NCI-H1417 (cell line): ENCODE measurements at regions not wholly inside any gene's neighbourhood (a gene's known extent, or its start where the extent isn't known, plus 50 kb on each side); places are given as distances from the start of the nearest gene placed in this dataset.
A peak's percentile ranks its signal among the peaks of the same experiment; 100 is the strongest.

Experiments
- DNase-seq, 3 experiments: peaks; one replicate each; lab custom pipeline; 2025; lab: John Stamatoyannopoulos, UW

DNA sequence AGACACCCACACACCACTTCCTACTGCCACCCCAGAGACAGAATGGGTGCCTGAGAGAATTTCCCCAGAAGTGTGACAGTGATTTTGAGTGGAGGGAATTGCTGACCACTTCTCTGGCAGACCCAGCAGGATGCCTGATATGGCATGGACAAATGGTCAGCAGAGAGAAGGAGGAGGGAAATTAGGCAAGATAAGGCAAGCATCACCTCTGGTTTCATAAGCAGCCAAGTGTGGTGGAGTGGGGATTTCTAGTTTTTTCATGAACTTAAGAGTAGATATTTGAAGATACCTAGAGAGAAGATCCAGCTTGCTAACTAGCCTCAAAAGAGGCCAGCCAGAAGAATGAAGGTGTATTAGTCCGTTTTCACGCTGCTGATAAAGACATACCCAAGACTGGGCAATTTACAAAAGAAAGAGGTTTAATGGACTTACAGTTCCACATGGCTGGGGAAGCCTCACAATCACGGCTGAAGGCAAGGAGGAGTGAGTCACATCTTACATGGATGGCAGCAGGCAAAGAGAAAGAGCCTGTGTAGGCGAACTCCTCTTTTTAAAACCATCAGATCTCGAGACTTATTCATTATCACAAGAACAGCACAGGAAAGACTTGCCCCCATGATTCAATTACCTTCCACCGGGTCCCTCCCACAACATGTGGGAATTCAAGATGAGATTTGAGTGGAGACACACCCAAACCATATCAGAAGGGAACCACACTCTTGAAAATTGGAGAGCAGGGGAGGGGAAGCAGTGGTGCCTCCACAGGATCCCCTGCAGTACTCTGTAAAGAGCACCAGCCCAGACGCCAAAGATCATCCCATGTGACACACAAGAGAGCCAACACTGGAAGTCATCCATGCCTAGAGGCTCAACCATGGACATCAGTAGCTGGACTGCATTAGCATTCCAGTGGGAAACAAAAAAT is 64.2 kb downstream of the RBM43 start:
- DNase-seq = no peak

DNA sequence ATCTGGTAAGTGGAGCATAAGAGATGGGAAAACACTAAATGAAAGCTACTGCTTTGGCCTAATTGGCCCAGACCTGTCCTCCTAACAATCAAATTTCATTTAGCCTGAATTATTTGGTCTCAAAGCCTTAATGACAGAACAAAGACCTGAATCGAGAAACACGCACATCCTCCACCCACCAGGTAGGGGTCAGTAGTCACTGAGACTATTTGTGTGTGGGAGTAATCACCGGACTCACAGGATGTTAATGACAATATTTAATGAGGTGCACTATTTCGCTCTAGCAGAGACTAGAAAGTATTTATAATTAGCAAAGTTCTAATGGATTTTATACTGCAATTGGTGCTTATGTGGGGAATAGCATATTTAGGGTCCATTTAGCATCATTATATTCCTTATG is 68.1 kb downstream of the RBM43 start:
- DNase-seq = no peak

DNA sequence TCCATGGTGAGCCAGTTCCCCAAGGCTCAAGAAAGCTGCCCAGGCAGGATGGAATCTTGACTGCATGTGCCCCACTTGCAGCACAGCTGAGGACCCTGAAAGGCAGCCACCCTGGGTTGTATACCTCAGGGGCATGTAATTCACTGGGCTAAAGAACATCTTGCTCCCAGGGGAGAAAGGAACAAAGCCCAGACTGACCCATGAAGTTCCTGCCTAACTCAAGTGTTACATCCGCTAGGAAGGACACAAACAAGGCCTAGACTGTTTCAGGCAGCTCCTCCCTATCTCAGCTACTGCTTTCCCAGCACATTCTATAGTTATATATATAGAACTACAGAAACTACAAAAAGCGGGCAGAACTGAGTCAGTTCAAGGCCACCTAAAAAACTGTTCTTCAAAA is 69.0 kb downstream of the RBM43 start:
- no peak for DNase-seq

DNA sequence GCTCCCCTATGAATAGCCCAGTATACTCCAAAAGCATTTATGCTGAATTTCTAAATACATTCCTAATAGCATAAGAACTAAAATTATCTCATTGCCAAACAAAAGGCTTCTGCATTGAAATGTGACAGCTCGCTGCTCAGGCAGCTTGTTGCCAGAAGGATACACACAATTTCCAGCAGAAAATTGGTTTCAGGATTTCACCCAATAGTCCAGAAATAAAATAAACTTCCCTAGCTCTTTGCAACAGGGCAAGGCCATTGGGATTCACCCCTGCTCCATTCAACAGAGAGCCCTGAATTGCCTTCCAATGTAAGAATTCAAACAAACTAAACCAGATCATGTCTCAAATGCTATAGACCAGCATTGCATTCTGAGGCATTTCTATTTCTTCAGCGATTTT is 70.7 kb downstream of the RBM43 start:
- no peak for DNase-seq

DNA sequence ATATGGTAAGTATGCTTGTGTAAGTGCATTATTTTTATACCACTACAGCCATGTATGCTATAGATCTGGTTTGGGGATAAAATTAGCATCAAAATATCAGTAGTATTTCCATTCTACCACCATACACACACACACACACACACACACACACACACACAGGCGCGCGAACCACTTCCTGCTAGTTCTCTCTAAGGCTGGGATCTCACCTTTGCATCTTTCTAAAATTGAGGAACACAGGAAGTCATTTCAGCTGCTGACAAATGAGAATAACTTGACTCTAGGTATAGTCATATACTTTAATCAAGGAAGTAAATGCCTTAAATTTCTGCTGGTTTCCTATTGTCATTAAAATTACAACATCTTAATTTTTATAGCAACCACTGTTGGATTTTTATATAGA is 72.5 kb downstream of the RBM43 start:
- no peak for DNase-seq

DNA sequence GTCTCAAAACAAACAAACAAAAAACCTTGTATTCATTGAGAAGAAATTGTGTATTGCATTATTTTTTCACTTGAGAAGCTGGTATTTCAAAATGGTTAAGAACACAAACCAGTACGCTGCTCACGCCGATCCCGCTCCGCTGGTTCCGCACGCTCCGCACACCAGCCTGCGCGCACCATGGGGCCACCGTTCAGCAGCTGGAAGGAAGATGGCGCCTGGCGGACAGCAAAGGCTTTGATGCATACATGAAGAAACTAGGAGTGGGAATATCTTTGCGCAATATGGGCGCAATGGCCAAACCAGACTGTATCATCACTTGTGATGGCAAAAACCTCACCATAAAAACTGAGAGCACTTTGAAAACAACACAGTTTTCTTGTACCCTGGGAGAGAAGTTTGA is 75.7 kb downstream of the RBM43 start:
- DNase-seq = no peak

DNA sequence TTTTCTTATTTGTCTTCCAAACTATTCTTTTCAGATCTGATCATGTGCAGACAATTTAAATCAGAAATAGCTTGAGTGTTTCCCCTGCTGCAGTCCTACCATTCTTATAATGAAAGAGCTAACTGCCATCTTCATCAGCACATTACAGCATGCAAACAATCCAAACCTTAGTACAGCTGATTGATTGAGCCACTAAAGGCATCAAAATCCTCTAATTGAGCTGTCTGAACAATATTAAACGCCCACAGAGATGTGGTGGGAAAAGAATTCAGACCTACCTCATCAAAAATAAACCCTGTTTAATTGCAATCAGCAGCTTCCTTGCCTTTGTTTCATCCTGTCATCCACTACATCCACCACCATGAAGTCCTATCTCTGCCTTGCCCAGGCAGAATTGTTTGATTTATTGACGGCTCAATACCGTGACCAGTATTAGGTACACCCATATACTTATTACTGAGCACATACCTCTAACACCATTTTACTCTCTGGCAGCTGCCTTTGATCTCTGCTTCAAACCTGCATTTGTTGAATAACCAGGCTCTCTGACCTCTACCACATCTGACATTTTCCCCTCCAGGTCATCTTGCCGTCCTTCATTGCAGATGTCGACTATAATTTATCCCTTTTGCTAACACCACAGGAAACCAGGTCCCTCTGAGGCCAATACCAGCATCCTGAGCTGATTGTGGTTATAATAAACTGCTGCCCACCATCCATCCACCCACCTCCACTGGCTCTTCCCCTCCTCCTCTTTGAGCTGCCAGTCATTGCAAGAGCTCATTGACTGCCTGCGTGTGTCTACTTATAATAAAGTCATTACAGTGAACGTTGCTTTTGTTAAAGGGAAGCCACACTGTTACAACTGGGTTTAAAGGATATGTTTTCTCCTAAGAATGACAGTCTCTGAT is 78.5 kb downstream of the RBM43 start:
- peak in 2 of 3 experiments; percentile 15 to 44 for DNase-seq

DNA sequence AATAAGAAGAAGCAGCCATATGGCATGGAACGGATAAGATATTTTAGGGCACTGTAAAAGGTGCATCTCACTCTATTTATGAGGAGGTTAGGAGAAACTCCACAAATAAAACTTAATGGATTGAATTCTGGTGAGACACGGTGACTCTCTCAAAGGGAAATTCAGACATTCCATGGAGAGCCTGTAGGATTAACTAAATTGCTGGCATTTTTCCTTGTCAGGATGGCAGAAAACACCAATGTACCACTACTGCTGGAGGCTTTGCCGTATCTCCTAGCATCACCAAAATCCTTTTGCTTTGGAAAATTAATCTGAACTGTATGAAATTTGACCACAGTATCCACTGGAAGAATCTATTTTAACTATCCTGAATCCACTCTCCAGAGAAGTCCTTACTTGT is 79.3 kb downstream of the RBM43 start:
- DNase-seq = no peak

DNA sequence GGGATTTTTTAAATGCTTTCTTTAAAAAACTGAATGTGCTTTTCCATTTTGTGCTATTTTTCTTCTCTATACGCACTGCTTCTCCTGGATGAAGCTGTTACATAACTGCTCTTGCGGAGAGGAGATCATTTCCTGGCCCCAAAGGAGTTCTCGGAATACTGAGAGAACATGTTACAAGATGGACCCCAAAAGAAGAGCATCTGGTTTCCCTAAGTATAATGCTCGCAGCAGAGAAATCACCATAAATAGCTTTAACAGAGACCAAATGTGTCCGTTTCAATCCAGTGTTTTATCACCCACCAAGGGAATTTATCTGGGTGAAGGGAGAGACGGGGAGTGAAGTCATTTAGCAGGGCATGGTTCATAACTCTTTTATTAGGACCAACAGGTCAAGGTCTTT is 80.1 kb downstream of the RBM43 start:
- no peak for DNase-seq

DNA sequence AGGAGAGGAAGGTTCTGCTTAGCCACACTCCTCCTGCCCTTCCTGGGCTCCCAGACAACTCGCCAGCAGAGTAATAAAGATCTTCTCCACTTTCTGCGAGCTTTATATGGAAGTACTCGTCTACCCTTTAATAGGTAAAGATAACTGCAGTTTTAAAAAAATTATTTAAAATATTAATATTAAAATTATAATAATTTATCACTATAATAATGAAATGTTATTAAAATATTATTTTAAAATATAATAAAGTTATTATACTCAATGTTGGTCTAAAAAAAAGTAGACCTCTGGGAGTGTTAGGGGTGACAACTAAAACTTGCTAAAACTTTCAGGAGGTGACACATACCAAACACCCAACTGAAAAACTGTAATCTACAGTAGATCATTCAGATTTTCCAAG is 81.5 kb downstream of the RBM43 start:
- DNase-seq = no peak

DNA sequence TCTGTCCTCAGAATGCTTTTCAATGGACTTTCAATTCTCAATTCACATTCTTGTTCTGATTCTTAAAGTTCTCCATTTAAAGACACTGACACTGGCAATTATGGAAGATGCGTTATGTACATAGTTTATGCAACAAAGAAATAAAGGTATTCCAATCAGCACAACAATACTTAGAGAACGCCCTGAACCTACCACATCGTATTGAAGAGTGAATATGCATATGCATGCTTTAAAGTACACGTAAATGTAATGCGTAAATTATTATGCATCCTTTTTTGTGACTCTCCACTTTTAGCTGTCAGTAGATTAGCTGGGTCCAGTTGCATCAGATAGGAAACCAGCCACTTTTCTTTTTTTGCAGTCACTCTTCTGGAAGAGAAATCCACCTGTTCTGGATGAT is 83.5 kb downstream of the RBM43 start:
- DNase-seq = no peak

DNA sequence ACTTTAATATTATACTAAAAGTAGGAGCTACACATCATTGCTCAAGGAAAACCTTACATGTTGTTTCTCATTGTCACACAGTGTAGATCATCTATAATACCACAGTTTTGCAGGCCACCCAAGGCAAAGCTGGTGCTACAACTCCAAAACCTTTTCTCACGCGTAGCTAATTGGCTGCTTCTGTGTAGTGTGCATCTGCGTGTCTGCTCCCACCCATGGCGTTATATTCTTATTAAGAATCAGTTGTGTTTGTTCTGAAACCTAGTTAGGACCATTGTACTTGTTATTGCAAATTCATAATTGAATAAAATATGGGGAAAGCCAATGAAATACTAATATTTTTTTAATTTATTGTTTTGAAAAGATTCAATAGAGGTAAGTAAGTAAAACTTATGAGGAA is 83.9 kb downstream of the RBM43 start:
- DNase-seq = no peak

DNA sequence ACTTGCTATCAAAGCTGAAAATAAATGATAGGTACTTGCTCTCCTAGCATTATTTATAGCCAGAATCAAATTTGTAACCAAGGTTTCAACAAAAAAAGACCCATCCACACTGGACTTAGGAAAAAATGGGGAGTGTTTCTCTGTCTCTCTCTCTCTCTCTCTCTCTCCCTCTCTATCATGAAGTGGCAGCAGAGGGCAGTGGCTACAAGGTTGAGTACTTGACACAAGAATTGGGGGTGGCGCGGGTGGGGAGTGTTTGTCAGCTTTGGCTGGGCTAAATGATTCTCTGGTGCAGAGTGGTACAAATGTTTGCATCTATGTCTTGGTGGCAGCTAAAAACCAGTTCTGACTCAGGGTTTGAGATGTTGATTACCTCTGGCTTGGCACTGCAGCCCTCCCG is 85.0 kb downstream of the RBM43 start:
- no peak for DNase-seq

DNA sequence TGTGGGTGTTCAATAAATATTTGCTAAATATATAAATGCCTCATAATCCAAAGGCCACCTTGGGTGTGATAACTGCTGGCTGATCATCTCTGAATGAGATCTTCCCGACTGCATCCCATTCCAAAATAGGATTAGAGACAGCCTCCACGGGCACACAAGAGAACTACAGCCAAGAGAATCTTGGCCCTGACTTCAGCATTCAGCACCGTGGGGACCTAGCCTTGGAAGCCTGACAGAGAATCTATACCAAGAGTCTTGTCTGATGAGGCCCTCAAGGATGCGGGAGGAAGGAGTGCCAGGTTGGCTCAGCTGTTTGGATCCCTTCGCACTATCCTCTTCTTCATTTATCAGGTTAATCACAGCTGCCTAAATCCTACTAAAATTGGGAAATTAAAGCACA is 85.8 kb downstream of the RBM43 start:
- no peak for DNase-seq

DNA sequence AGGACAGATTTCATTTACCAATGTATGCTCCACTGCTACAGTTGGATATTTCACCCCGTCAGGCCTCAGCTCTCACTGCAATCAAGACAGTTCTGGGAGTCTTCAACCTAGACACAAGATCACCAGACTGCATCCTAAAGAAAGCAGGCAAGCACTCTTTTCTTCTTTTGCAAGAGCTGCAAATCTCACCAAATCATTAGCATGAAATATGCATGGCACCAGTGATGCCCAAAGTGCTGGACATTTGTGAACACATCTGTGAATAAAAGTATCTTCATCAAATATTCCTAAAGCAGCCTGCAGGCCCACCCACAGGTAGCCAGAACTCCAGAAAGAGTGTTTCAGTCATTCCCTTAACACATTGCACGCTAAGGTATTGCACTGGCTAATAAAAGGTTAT is 87.5 kb downstream of the RBM43 start:
- no peak for DNase-seq

DNA sequence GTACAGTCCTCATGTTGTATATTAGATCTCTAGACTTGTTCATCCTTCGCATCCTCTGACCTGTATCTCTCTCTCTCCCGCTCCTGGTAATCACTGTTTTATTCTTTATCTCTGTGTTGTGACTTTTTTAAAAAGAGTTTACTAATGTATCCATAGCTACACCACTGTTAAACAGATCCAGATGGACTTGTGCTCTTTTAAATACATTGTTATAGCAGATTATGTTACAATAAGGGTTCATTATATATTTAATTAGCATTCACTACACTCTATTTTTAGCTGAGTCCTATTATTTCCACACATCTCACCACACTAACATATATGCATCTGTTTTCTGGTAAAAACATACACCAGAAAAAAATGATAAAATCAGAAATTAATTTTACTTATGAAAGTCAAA is 90.5 kb downstream of the RBM43 start:
- peak in 1 of 3 experiments; percentile 11 for DNase-seq

DNA sequence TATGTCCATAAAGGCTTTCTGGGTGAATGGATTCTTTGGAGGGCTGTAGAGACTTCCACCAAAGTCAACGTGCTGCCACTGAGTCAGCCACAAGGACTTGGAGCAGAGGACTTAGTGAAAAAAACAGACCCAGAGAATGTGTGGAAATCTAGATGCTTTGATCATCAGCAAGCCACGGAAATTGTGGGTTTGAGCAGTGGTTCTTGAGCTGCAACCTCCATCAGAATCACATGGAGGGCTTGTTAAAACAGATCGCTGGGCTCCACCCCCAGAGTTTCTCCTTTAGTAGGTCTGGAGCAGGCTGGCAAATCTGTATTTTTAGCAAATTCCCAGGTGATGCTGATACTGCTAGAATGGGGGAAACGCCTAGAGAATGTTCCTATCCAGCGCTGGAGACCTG is 95.3 kb downstream of the RBM43 start:
- no peak for DNase-seq

DNA sequence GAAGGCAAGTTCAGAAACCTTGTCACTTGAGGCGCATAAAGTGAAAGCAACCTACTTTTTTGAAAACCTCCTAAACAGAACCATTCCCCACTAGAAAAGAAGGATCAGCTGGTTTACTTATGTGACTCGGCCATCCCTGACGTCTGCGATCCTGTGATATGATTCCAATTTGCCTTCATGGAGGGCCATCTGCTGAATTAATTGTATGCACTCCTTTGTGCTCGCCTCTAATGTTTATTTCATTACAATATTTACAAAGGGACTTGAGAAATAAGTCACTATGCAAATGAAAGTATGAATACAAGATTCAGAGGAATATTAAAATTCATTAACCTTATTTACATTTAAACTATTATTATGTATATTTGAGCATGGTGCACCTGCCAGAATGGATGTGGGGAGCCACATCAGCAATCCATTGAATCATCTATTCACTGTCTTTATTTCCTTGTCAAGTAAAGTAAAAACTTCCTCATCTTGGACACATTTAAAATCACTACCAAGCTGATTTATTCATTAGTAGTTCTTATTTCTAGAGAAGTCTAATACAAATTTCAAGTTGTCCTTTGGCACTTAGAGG is 96.5 kb downstream of the RBM43 start:
- no peak for DNase-seq

DNA sequence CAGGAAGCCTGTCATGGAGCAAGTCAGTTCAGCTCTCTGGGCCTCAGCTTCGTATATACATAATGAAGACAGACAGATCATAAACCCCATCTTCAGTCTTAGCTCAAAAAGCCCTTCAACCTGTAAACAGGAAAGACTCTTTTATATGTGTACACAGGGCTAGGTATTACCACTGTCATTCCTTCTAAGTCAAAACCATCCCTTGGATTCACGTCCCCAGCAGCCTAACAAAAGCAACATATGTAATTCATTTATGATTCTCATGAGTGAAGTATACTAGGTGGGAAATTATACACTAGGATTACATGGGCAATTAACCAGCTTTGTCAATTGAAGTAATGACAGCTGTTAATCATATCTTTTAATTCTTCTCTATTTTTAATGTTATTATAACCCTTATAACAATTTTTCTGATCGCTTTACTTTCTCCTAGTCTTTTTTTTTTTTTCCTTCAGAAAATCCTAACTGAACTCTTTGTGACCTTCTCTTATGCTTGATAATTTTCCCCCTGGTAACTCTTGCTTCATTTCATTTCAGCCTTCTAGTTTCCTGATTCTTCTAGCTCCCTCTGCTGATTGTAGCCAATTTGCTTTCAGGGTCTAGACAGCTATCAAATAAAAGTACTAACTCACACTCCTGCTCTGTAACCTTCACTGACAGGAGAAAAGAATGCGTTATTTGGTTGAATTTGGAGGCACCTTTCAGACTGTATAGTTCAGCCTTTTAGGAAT is 99.7 kb downstream of the RBM43 start:
- peak in 2 of 3 experiments; percentile 38 to 90 for DNase-seq

DNA sequence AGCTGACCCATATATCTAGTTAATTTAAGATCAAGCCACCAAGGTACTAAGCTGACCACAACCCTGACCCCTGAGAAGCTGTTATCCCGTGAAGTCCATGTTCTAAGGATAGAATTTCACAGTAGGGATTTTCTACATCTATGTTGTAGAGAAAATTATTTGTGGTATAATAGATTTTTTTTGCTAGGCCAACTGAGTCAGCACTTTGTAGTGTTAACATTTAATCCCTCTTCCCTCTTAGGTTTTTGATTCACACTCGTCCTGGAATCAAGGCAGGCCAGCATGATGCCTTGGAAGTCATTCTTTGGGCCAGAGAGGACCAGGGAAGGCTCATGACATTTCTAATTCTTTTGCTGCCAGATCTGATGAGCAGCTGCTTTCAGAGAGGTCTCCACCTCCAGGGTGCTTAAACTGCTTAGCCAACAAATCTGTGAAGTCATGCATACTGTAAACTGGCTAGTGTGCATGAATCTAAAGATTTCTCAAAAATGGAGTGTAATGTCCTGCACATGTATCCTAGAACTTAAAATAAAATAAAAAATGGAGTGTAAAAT is 102.5 kb downstream of the RBM43 start:
- peak in 1 of 3 experiments; percentile 25 for DNase-seq

DNA sequence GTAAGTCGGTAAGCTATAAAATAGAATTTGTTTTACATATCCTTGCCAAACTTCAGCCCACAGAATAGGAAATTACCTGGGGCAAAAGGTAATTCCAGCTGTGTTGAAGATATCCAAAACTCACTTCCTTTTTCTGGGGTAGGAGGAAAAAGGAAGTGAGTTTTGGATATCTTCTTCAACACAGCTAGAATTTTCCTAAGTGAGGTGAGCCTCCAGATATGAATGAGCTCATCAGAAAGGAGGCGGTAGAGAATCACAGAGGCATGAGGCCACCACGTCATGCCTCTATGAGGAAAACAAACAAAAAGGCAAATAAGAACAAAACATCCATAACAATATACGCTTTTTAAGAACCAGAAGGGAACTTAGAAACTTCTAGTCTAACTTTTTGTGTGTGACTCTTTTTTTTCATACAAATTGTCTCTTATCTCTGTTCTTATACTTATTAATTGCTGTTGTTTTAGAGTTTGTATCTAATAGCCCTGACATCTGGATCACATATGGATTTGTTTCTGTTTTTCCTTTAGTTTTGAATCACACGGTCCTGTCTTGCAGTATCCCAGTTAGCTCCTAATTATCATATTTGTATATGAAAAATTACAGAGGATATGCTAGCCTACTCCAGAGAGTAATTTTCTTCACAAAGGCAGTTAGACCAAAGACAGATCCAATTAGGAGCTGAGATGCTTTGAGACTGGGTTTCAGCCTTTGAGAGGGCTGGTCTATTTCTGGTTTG is 104.5 kb downstream of the RBM43 start:
- DNase-seq = no peak
